ENCODE measurements at regions not wholly inside any gene's neighbourhood (a gene's known extent, or its start where the extent isn't known, plus 50 kb on each side); places are given as distances from the start of the nearest gene placed in this dataset.

- no peak for TF ChIP-seq CTCF (IDR thresholded peaks at IDR 0.05; ENCODE audit: poor library complexity)
- TF ChIP-seq EZH2 (IDR thresholded peaks at IDR 0.05; ENCODE audit: borderline replicate concordance), result no peak
- TF ChIP-seq EZH2phosphoT487 (IDR thresholded peaks at IDR 0.05; ENCODE audit: low read depth, severe bottlenecking, unreplicated experiment), result no peak
These were observed 329.3 kb upstream of the ADCY2 start for GRCh38 chr5:7066471-7067235.
